COLO668 (cell line): ENCODE measurements at regions not wholly inside any gene's neighbourhood (a gene's known extent, or its start where the extent isn't known, plus 50 kb on each side); places are given as distances from the start of the nearest gene placed in this dataset.

Experiments used
- DNase-seq: peaks from one replicate; lab custom pipeline; 2025; ENCODE audit not compliant: unreplicated experiment; lab: John Stamatoyannopoulos, UW

DNA sequence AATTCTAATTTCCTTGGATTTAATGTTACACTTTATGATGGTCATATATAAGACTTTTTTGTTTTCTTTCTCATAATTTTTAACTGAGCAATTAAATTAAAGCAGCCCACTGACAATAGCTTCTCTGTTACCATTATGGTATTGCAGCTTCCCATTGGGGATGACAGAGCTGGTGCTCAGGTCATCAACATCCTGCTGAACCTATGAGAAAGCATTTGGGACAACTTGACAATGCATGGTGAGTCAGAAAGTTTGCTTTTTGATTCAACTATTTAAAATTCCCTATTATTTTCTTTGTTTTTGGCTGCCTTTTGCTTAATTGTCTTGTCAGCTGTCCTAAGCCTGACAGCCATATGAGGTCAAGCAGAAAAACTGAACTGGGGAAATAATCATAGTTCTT, 487.4 kb upstream of the RIOK2 start:
- no peak for DNase-seq

DNA sequence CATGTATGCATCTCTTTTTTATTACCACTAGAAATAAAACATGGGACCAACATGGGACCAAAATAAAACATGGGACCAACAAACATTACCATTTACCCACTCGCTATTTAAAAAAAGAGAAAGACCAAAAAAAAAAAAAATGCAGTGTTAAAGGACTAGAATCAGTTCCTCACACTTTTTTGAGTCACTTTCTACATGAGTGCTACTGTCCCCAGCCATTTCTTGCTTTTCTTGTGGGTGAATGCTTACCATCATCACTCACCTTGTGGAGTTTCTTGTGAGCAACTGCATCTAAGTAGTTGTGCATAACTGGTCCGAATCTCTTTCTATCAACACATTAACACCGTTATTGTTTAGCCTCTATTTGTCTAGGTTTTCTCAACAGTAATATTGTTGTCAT, 493.6 kb upstream of the RIOK2 start:
- DNase-seq: no peak

DNA sequence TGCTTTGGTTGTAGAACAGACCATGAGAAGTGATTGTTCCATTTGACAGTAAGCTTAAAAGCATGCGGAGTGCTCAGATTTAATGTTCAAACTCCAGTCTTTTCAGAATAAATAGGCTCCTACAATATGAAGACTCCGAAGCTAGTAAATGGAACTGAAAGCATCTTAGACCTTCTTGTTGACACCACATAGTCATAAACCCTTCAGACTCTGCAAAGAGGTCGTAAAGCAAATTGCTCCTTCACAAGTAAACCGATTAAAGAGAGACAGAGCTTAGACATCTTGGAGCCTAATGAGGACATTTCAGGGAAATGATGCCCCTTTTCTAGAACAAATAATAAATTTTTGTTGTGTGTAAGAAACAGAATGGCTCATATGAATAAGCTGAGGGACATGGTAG, 511.0 kb upstream of the RIOK2 start:
- DNase-seq: no peak

DNA sequence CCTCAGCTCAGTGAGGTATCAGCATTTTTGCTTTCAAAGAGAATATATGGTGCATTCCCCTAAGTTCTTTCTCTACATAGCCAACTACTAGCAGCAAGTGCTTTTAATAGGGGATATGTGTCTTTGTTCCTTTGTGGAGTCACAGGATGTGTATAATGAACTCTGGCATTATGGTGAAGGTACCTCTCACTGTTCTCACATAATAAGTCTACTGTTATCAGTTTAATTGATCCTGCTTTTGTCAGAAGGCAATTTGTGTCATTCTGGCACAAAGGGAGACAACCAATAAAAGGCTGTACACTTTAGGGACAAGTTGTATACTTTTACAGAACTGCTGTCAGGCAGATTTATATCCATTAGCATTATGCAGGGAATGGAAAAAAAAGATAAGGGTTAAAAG, 531.4 kb upstream of the RIOK2 start:
- no peak for DNase-seq

DNA sequence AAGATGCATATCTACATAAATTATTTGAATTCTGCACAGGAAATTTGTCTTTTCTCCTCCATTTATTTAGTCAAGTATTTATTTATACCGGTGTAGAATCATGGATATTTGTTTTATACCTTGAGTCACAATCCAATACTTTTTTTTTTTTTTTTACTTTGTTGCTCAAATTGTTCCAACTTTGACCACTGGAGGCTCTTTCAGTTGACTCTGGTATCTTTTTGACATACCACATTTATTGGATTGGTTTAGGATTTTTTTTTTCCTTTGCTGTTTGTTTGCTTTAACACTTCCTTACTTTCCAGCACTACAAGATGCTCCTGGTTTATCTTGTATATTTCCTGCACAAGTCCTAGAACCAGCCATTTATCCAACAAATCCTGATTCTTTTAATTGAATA, 543.1 kb upstream of the RIOK2 start:
- DNase-seq: no peak

DNA sequence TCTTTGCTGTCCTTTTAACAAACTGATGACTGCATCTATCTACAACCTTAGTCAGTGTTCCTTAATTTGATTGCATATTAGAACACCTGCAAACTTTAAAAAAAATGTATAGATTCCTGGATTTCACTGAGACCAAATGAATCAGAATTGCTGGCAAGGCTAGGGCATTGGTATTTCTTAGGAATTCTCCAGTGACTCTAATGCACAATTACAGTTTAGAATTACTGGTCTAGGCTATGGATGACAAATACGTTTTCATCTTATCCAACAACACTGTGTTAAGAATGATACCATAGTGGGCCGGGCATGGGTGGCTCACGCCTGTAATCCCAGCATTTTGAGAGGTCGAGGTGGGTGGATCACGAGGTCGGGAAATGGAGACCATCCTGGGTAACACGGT, 545.9 kb upstream of the RIOK2 start:
- DNase-seq: no peak

DNA sequence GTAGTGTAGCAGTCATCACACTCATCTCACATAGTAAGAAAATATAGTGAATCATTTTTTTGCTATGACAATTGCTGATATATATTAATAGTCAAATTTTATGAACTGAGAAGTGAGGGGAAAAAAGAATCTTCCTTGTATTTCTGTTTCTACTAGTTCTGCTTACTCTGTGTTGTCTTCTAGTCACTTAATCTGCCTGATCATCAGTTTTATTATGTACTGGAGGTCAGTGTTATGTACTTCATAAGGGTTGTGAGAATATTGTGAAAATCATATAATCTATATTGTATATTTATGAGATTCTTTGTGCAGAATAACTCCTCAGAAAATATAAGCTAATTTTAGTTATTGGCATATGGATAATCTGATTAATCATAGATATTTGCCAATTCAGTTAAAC, 546.9 kb upstream of the RIOK2 start:
- DNase-seq: no peak

DNA sequence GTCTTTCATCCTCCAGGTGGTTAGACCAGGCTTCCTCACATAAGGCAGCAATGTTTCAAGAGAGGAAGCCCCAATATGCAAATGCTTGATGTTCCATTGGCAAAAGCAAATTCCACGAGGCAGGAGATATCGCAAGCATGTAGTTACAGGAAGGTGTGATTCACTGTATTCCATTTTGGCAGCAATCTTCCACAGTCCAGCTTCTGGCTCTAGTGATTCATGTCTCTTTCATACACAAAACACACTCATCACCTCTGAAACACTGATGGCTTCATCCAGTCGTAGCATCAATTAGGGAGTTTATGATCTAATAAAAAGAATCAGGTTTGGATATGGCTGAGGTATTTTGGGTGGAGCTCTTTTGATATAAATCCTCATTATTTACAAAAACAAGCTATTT, 552.2 kb upstream of the RIOK2 start:
- no peak for DNase-seq

DNA sequence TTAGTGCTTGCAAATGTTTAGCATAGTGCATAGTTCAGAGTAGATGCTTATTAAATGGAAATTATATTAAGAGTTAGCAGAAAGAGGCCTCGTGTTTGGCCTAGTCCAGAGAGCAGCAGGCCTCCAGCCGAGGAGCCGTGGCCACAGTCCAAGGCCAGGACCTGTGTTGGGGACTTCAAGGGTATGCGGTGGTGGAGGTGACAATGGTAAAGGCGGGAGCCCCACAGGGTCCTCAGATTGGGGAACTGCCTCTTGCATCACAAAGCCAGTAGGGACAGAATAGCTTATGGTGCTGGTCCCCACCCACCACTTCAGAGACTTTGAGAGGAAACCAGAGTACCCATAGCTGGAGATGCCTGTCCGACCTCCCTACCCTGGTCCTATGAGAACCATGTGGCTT, 554.6 kb upstream of the RIOK2 start:
- DNase-seq: no peak

DNA sequence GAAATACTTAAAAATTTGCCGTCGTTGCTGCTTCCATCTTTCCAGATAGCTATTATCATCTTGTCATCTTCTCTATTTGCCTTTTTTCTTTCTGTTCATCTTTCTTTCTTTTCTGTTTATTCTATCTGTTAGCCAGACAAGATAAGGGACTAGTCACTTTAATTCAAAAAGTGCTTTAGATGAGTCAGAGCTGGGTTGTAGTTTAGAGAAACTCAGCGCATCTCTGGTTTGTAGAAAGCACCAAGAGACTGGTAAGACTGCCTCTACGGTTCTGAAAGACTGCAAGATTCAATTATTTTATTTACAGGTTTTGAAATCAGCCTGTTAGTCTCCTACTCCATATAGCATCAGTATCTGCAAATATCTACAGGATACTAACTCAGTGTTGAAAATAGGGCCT, 562.8 kb upstream of the RIOK2 start:
- DNase-seq: no peak

DNA sequence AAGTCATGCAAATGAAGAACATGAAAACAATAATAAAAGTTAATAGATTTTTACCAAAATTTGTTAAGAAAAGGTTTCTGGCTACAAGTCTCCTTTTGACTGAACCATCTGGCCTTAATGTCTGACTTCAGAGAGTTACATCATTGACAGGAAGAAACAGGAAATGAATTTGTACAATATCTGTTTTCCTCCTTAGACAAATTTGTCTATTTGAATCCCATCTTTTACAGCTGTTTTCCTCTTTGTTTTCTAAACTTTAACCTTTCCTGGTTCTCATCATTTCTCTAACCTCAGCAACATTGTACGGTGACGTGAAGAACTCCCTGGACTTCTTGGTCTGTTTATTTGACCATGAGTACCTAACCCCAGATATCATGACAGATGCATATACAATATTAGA, 567.5 kb upstream of the RIOK2 start:
- no peak for DNase-seq

DNA sequence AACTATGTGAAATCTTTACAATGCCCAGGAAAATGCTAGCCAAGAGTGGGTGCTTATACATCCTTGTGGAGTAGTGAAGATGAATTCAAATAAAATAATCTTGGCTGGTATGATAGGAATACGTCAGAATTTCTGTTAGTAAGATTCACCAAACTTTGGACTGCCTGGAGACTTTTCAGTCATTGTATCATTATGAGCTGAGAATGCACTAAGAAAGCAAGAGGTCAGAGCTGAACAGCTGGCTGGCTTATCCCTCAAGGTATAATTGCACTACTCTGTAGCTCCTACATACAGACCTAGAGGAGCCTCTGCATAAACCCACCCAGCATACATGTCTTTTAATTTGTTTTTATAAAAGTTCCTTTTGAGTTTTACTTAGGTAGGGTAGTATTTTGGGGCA, 568.5 kb upstream of the RIOK2 start:
- no peak for DNase-seq

DNA sequence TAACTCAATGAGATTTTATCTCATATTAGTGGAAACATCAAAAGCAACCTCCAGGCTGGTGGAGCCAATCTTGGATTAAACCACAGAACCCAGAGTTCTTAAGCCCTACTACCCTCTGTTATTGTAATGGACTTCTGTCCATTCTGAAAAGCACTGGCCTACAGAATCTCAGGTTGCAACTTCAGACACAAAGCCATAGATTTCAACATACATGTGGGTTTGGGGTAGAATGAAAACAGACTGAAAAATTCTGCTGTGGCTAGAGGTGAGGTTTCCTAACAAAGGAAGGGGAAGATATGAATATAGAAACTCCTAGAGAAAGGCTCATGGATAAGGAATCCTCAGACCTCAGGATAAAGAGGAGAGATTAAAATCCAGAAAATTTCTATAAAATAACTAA, 569.8 kb upstream of the RIOK2 start:
- DNase-seq: no peak

DNA sequence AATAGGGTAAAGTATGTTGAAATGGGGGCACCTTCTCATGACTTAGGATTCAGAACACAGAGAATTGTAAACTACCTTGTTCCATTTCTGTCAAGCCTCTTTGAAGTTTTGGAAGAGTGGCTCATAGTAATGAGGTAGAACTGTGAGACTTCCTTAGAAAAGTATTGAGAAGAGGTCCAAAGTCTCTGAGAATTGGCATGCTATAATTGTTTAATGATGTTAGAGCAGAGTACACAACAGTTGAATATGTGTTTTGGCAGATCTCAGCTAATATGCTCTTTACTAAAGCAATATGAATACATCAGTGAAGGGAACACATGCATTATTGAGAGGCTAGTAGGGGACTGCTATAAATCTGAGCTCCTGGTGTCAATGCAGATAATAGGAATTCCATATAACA, 579.4 kb upstream of the RIOK2 start:
- DNase-seq: no peak

DNA sequence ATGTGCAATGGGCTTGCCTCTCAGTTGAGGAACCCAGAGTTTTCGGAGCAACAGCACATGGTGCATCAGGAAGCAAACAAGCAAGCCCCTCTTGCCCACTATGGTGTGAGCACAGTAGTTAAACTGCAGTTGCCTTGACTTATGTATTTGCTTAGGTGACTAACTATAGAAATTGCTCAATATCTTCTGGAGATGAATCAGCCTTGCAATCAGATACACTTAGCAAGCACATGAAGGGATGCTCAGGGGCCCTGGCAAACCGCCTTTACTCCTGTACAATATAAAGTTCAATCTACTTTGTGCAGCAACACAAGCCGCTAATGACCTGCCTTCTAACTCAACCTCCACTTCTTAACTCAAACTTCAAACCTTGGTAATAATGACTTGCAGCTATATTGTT, 581.7 kb upstream of the RIOK2 start:
- no peak for DNase-seq

DNA sequence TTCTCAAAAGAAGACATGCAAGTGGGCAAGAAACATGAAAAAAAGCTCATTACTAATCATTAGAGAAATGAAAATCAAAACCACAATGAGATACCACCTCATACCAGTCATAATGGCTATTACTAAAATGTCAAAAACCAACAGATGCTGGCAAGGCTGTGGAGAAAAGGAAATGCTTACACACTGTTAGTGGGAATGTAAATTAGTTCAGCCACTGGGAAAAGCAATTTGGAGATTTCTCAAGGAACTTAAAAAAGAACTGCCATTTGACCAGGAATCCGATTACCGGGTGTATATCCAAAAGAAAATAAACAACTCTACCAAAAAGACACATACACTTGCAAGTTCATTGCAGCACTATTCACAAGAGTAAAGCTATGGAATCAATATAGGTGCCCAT, 595.4 kb upstream of the RIOK2 start:
- no peak for DNase-seq

DNA sequence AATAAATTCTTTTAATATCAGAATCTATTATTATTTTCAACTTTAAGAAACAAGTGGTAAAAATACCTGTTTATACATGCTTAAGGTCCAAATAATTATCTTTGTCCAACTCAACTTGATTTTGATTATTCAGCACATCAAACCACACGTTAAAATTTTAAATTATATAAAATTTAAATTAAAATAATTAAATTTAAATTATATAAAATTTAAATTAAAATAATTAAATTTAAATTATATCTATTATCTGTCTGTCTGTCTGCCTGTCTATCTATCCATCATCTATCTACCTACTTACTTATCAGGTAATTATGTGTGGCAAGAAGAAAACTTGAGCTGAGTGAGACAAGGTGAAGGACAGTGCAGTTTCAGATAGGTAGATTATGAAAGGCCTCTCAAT, 605.3 kb upstream of the RIOK2 start:
- no peak for DNase-seq

DNA sequence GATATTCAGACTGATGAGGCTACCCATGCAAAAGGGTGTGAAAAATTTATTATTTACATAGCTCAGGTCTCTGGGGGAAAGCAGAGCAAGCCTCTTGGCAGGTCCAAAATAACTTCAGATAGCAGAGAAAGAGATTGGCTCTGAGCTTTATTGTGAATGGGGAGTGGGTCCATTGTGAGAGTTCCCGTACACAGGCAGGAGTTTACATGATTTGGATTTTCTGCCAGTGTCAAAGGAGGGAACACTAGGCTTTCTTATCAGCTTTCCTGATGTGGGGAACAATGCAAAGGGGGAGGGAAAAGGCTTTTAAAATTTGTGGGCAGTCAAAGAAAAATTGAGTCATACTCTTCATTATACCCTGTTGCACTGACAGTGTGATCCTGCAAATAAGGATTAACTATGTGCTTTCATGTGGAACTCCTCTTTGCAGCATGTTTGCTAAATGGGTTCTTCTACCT, 615.0 kb upstream of the RIOK2 start:
- DNase-seq: no peak

DNA sequence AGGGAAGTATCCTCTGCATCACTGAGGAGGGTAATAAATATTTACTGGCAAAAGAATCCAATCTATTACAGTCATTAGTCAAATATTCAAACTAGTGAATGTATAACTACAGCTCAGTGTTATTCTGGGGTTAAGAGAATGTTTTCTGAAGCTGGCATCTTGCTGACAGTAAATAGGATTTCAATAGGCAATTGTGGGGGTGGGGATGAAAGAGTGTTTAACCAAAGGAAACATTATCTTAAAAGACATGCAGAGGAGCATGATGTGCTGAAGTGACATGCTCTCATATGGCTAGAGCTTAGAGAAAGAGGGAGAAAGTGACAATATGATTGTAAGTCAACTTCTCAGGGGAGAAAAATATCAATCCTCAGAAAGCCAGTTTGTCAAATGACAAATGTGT, 618.4 kb upstream of the RIOK2 start:
- DNase-seq: no peak

DNA sequence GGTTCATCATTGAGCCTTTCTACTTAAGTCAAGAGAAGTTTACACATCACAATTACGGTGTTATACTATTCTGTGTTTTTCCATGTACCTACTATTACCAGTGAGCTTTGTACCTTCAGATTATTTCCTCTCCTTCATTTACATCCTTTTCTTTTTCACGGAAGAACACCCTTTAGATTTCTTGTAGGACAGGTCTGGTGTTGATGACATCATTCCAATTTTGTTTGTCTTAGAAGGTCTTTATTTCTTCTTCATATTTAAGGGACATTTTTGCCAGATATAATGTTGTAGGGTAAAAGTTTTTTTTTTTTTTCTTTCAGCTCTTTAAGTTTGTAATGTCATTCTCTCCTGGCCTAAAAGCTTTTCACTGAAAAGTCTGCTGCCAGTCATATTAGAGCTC, 637.1 kb upstream of the RIOK2 start:
- DNase-seq: no peak

DNA sequence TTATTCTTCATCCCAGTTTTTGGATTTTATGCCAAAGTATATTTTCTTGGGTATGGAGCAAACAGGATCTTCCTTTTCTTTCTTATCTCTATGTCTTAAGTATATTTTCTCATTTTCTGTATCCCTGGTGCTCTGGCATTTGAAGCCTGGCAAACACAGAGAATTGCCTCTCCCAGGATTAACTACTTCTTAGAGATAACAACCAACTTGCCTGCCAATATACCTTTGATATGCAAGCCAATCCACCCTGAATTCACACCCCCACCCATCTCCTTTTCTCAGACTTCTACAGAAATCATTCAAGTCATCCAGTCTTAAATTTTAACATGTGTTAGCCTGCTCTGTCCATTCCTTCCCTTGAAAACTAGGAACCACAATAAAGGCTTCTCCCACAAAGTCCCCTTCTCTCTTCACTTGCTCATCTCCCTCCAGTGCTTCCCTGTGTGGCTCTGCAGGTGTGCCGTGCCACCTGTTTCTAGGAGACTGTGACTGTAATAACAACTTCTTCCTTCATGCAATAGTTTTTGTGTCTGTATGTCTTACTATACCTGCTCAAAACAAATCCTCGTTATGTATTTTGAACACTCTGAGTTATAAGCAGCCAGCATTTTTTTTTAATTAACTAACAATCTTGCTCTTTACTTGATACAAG, 649.7 kb upstream of the RIOK2 start:
- DNase-seq: no peak

DNA sequence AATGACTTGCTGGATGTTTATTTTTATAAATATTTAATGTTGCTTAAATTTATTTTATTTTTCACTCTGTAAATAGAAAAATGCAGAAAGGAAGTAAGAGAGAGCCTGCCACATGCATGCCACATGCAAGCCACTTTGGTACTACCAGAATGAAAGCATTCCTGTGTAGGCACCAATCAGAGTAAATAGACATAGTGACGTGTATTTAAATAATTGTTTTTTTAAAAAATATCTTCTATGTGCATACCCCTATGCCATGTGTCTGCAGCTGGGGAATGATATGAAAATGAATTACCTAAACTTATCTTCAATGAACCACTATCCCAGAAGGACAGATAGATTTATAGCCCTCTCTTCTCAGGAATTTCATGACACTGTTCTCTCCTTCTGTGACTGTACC, 651.5 kb upstream of the RIOK2 start:
- no peak for DNase-seq

DNA sequence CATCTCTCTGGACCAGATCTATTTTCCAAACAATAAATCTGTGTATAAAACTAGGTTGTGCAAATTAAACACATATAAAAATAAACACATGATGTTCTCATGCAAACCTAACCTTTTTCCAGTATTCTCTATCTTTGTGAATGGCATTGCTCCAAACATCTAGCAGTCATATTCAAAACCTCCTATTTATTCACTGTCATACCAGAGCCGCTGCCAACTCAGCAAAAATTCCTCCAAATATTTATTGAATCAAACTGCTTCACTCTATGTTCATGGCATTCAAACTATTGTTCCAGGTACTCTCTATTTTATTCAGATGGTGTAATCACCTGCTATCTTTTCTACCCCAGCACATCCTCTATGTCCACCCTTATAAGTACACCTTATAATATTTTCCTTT, 652.1 kb upstream of the RIOK2 start:
- DNase-seq: no peak

DNA sequence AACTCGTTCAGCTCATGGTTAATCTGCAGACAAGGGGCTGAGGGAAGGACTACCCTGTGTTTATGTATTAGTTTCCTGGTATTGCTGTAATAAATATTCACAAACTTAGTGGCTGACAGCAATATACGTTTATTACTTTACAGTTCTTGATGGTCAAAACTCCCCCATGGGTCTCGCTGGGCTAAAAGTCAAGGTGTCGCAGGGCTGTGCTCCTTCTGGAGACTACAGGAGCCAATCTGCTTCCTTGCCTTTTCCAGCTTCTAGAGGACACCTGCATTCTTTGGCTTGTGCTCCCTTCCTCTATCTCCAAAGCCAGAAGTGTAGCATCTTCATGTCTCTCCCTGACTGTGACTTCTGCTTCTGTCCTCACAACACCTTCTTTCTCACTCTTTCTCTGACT, 653.8 kb upstream of the RIOK2 start:
- DNase-seq: no peak
